BJ (cell line): ENCODE measurements at regions not wholly inside any gene's neighbourhood (a gene's known extent, or its start where the extent isn't known, plus 50 kb on each side); places are given as distances from the start of the nearest gene placed in this dataset.

ENCODE experiments used
- CTCF ChIA-PET: fragments of 350-600 bp; formaldehyde crosslinking; extraction: SDS; loops from one replicate; lab custom pipeline; 2021; ENCODE audit warnings: antibody characterized with exemption, inconsistent platforms; lab: Yijun Ruan, JAX
- POLR2A ChIA-PET: fragments of 300-600 bp; sonication (Branson Sonifier 250); formaldehyde crosslinking; extraction: SDS; loops from one replicate; lab custom pipeline; 2021; ENCODE audit warnings: antibody characterized with exemption; lab: Charles Lee
- DNase-seq: peaks from one replicate; pipeline ENCODE4 v3.0.0-alpha.2; 2011; ENCODE audit warnings: low read depth
- H3K27me3 ChIP-seq: 2 replicates; pipeline ENCODE4 v1.6.0; 2011; ENCODE audit warnings: low read length; ENCODE audit not compliant: control insufficient read depth, insufficient read depth
- H3K36me3 ChIP-seq: 2 replicates; pipeline ENCODE4 v1.5.1; 2011; ENCODE audit warnings: low read length; ENCODE audit not compliant: control insufficient read depth, insufficient read depth
- H3K4me3 ChIP-seq: 2 replicates; pipeline ENCODE4 v1.5.1; 2011; ENCODE audit warnings: low read depth, mild to moderate bottlenecking, control low read depth, low read length
- TF ChIP-seq, protein P1 (sequence below): IDR thresholded peaks from 2 replicates; pipeline ENCODE4 v1.5.1; 2011; ENCODE audit warnings: low read depth, mild to moderate bottlenecking, control low read depth, inconsistent platforms, low read length, moderate library complexity; ENCODE audit not compliant: insufficient read depth

GRCh38 chr1:199163670-199164069 lies 524.8 kb downstream of the PTPRC start:
- TF ChIP-seq, protein P1, sequence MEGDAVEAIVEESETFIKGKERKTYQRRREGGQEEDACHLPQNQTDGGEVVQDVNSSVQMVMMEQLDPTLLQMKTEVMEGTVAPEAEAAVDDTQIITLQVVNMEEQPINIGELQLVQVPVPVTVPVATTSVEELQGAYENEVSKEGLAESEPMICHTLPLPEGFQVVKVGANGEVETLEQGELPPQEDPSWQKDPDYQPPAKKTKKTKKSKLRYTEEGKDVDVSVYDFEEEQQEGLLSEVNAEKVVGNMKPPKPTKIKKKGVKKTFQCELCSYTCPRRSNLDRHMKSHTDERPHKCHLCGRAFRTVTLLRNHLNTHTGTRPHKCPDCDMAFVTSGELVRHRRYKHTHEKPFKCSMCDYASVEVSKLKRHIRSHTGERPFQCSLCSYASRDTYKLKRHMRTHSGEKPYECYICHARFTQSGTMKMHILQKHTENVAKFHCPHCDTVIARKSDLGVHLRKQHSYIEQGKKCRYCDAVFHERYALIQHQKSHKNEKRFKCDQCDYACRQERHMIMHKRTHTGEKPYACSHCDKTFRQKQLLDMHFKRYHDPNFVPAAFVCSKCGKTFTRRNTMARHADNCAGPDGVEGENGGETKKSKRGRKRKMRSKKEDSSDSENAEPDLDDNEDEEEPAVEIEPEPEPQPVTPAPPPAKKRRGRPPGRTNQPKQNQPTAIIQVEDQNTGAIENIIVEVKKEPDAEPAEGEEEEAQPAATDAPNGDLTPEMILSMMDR: no peak
- CTCF ChIA-PET: no interaction called here

DNA sequence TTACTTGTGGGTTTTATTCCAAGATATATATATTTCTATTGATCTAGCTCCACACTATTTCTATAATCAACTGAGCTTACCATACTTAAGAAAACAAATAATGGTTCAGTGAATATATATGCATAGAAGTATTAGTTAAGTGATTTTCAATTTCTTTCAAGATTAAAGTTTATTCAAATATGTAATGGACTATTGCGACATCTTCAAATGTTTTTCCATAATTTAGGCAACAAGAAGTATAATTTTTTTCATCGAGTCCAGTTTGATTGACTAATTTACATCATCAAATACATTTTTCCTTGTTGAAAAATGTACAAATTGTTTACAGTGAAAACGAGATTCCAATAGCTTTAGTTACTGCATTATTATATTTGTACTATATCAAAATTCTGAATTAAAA lies 528.6 kb downstream of the PTPRC start:
- Histone ChIP-seq H3K27me3 (no peaks in the 10 kb centered on the region), H3K4me3 (no peak overlapping the region), H3K36me3 (no peaks in the 10 kb centered on the region)
- CTCF ChIA-PET: interaction anchor here (0.5 kb wide), 1 partner anchor 38 kb away, joined by 3 read pairs; no protein-coding TSS in a partner anchor
- POLR2A ChIA-PET: no interaction called here
- DNase-seq: no peak
- TF ChIP-seq, protein P1: no peak

More at GRCh38 chr1:199163670-199164069, 524.8 kb downstream of the PTPRC start:
- no peak for DNase-seq
- Histone ChIP-seq H3K27me3 (no peaks in the 10 kb centered on the region), H3K4me3 (no peak overlapping the region), H3K36me3 (no peaks in the 10 kb centered on the region)
- POLR2A ChIA-PET: no interaction called here

GRCh38 chr1:199168888-199169585 lies 530.2 kb downstream of the PTPRC start:
- TF ChIP-seq, protein P1: no peak
- no peaks in the 10 kb centered on the region for H3K36me3 ChIP-seq
- no peaks in the 10 kb centered on the region for H3K27me3 ChIP-seq
- CTCF ChIA-PET: interaction anchor here (1.0 kb wide), 1 partner anchor 383 kb away, joined by 3 read pairs; no protein-coding TSS in a partner anchor
- no peak for DNase-seq
- POLR2A ChIA-PET: no interaction called here
- H3K4me3 ChIP-seq: no peak overlapping the region

- Histone ChIP-seq H3K27me3 (no peaks in the 10 kb centered on the region), H3K36me3 (no peaks in the 10 kb centered on the region), H3K4me3 (no peak overlapping the region)
- TF ChIP-seq, protein P1: no peak
- ChIA-PET POLR2A (no interaction called here), CTCF (interaction anchor here (1.8 kb wide), 1 partner anchor 57 kb away, joined by 4 read pairs; no protein-coding TSS in a partner anchor)
- no peak for DNase-seq
Observed at GRCh38 chr1:199170711-199171110, 531.9 kb downstream of the PTPRC start.

- no peaks in the 10 kb centered on the region for H3K27me3 ChIP-seq
- TF ChIP-seq, protein P1: no peak
- ChIA-PET CTCF (no interaction called here), POLR2A (no interaction called here)
- no peaks in the 10 kb centered on the region for H3K36me3 ChIP-seq
- no peak overlapping the region for H3K4me3 ChIP-seq
- DNase-seq: no peak
Observed at GRCh38 chr1:199172171-199173124, 533.6 kb downstream of the PTPRC start.
